ENCODE measurements at regions not wholly inside any gene's neighbourhood (a gene's known extent, or its start where the extent isn't known, plus 50 kb on each side); places are given as distances from the start of the nearest gene placed in this dataset.

- H3K27me3 Mint-ChIP-seq = no peaks in the 10 kb centered on the region
- peaks cover 35% of the 10 kb centered on the region for H3K4me1 Mint-ChIP-seq (ENCODE audit: low read depth)
- intact Hi-C loops (cut with micrococcal nuclease) = loop anchor here (10.0 kb wide), 1 partner anchor 883 kb away; no protein-coding TSS in a partner anchor
- peaks cover 7% of the 10 kb centered on the region for H3K9me3 Mint-ChIP-seq
- POLR2A ChIA-PET = interaction anchor here (0.7 kb wide), 1 partner anchor 139 kb away, joined by 3 read pairs; no protein-coding TSS in a partner anchor
- TF ChIP-seq, protein P1, sequence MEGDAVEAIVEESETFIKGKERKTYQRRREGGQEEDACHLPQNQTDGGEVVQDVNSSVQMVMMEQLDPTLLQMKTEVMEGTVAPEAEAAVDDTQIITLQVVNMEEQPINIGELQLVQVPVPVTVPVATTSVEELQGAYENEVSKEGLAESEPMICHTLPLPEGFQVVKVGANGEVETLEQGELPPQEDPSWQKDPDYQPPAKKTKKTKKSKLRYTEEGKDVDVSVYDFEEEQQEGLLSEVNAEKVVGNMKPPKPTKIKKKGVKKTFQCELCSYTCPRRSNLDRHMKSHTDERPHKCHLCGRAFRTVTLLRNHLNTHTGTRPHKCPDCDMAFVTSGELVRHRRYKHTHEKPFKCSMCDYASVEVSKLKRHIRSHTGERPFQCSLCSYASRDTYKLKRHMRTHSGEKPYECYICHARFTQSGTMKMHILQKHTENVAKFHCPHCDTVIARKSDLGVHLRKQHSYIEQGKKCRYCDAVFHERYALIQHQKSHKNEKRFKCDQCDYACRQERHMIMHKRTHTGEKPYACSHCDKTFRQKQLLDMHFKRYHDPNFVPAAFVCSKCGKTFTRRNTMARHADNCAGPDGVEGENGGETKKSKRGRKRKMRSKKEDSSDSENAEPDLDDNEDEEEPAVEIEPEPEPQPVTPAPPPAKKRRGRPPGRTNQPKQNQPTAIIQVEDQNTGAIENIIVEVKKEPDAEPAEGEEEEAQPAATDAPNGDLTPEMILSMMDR (IDR thresholded peaks at IDR 0.05) = no peak
- H3K4me3 Mint-ChIP-seq = peak overlapping the region; percentile 48
- peak; percentile 83 for ATAC-seq
- H3K27ac Mint-ChIP-seq = peak overlapping the region; percentile 88
- CTCF ChIA-PET = no interaction called here
- DNase-seq = peak; percentile 16
- H3K36me3 Mint-ChIP-seq (ENCODE audit: low read depth) = peaks cover 5% of the 10 kb centered on the region
Measured at GRCh38 chr1:193411714-193412113, 225.3 kb upstream of the B3GALT2 start.

- peaks cover 5% of the 10 kb centered on the region for H3K36me3 Mint-ChIP-seq (ENCODE audit: low read depth)
- peak overlapping the region; percentile 88 for H3K27ac Mint-ChIP-seq
- ChIA-PET POLR2A (interaction anchor here (0.7 kb wide), 1 partner anchor 140 kb away, joined by 3 read pairs; no protein-coding TSS in a partner anchor), CTCF (no interaction called here)
- peaks cover 7% of the 10 kb centered on the region for H3K9me3 Mint-ChIP-seq
- DNase-seq = no peak
- peaks cover 32% of the 10 kb centered on the region for H3K4me1 Mint-ChIP-seq (ENCODE audit: low read depth)
- no peak for ATAC-seq
- H3K4me3 Mint-ChIP-seq = no peak overlapping the region
- intact Hi-C loops (cut with micrococcal nuclease) = loop anchor here (10.0 kb wide), 1 partner anchor 884 kb away; no protein-coding TSS in a partner anchor
- H3K27me3 Mint-ChIP-seq = no peaks in the 10 kb centered on the region
- TF ChIP-seq, protein P1 (IDR thresholded peaks at IDR 0.05) = no peak
Measured at GRCh38 chr1:193411215-193411614, 224.8 kb upstream of the B3GALT2 start.

DNA sequence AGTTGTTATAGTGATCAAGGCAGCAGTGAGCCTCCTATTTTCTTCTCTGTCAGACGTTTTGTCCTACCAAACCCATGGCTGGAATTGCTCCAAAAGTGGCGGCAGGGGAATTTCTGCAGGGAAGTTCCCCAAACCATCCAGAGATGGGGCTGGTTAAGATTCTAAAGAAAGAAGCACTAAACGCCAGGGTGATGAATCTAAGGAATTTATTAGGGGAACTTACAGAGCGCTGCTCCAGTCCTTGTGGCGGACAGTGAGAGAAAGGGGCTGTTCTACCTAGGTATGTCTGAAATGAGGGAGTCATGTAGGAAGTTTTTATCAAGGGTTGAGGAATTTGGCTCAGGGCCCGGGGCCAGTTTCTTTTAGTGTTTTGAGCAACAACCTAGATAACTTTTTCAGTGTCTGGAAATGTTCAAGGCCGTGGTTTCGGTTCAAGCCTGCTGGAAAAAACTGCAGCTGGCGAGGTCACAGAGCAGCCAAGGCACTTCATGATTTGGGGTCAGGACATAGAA is 222.4 kb upstream of the B3GALT2 start:
- Mint-ChIP-seq H3K36me3 (ENCODE audit: low read depth) (peaks cover 5% of the 10 kb centered on the region), H3K9me3 (peaks cover 4% of the 10 kb centered on the region), H3K27me3 (no peaks in the 10 kb centered on the region), H3K4me3 (no peak overlapping the region), H3K27ac (no peak overlapping the region), H3K4me1 (ENCODE audit: low read depth) (peaks cover 30% of the 10 kb centered on the region)
- intact Hi-C loops (cut with micrococcal nuclease) = loop anchor here (5.0 kb wide), 1 partner anchor 348 kb away; no protein-coding TSS in a partner anchor
- ChIA-PET CTCF (interaction anchor here (0.8 kb wide), 1 partner anchor 84 kb away, joined by 3 read pairs; no protein-coding TSS in a partner anchor), POLR2A (no interaction called here)
- TF ChIP-seq, protein P1 (IDR thresholded peaks at IDR 0.05) = no peak
- DNase-seq (no peak), ATAC-seq (no peak)

DNA sequence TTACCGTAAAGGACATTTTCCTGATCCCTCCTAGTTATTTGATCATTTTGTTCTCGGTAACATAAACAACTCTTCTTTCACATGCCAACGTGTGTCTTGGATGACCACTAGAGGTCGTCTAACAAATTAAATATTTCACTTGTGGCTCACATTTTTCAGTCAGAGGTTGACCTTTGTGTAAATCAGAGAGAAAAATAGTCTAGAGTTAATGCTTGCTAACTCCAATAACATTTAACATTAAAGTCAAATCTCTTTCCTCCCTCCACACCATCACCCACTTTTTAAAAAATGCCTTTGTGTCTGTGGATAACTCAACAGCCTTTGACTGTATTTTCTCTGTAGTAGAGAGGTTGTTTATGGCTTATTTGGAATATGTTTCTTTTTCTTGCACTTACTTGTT is 220.5 kb upstream of the B3GALT2 start:
- TF ChIP-seq, protein P1 (IDR thresholded peaks at IDR 0.05) = peak; percentile 75
- CTCF ChIA-PET = interaction anchor here (0.8 to 1.1 kb wide), 2 partner anchors 11 to 27 kb away, joined by 3 to 5 read pairs; no protein-coding TSS in a partner anchor
- peak; percentile 16 for DNase-seq
- H3K36me3 Mint-ChIP-seq (ENCODE audit: low read depth) = peaks cover 1% of the 10 kb centered on the region
- no peaks in the 10 kb centered on the region for H3K9me3 Mint-ChIP-seq
- peak overlapping the region; percentile 31 for H3K27ac Mint-ChIP-seq
- ATAC-seq = peak; percentile 52
- no peak overlapping the region for H3K4me3 Mint-ChIP-seq
- POLR2A ChIA-PET = no interaction called here
- peaks cover 21% of the 10 kb centered on the region for H3K4me1 Mint-ChIP-seq (ENCODE audit: low read depth)
- intact Hi-C loops (cut with micrococcal nuclease) = loop anchor here (5.0 kb wide), 1 partner anchor 350 kb away; no protein-coding TSS in a partner anchor
- no peaks in the 10 kb centered on the region for H3K27me3 Mint-ChIP-seq

DNA sequence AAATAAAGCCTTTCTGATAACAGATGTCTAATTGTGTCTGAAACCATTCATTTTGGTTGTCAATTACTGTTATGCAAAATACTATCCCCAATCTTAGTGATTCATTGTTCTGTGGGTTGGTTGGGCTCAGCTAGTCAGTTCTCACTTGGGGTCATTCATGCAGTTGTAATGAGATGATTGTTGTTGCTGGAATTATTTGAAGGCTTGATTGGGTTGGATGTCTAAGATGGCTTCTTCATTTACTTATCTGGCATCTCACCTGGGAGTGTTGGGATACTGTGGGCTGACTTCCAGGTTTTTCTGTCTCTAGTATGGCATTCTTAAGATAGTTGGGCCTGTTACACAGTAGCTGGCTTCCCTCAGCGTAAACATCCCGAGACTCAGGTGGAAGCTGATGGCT is 217.8 kb upstream of the B3GALT2 start:
- Mint-ChIP-seq H3K36me3 (ENCODE audit: low read depth) (peaks cover 1% of the 10 kb centered on the region), H3K4me3 (no peak overlapping the region), H3K9me3 (no peaks in the 10 kb centered on the region), H3K27me3 (no peaks in the 10 kb centered on the region), H3K27ac (no peak overlapping the region), H3K4me1 (ENCODE audit: low read depth) (peaks cover 11% of the 10 kb centered on the region)
- intact Hi-C loops (cut with micrococcal nuclease) = no loop called here
- POLR2A ChIA-PET = no interaction called here
- no peak for ATAC-seq
- no peak for DNase-seq
- TF ChIP-seq, protein P1 (IDR thresholded peaks at IDR 0.05) = no peak
- CTCF ChIA-PET = interaction anchor here (1.4 kb wide), 1 partner anchor 161 kb away, joined by 3 read pairs; no protein-coding TSS in a partner anchor
